Body of pancreas (tissue), 4 donors: ENCODE measurements at regions not wholly inside any gene's neighbourhood (a gene's known extent, or its start where the extent isn't known, plus 50 kb on each side); places are given as distances from the start of the nearest gene placed in this dataset.

Source experiments
- ATAC-seq: fragments of 150-250 bp; one replicate; pipeline ENCODE4 v1.9.1; 2016
- DNase-seq, 4 donors: peaks; one replicate each; pipeline ENCODE4 v3.0.0-alpha.2; 2019
- H3K27ac ChIP-seq, 4 donors: fragments of 200-600 bp; sonication (generic); 1 replicate in 3 of 4; 2 replicates in 1 of 4; pipeline versions ENCODE4 v1.5.1 to v1.6.1; 2016 to 2019; ENCODE audit warnings: mild to moderate bottlenecking in 1 of 4, mixed read lengths in 1 of 4, moderate library complexity in 1 of 4
- H3K27me3 ChIP-seq, 2 donors: fragments of 200-600 bp; sonication (generic); one replicate each; pipeline ENCODE4 v1.6.0; 2016; ENCODE audit warnings: mild to moderate bottlenecking in 1 of 2
- H3K36me3 ChIP-seq, 2 donors: fragments of 200-600 bp; sonication (generic); replicated peaks in 1 of 2; 2 replicates each; pipeline ENCODE4 v1.5.1; 2016; ENCODE audit warnings: low read depth in 2 of 2; ENCODE audit not compliant: insufficient read depth in 1 of 2
- H3K4me1 ChIP-seq: fragments of 200-600 bp; sonication (generic); one replicate; pipeline ENCODE4 v1.6.0; 2016
- H3K4me3 ChIP-seq, 2 donors: fragments of 200-600 bp; sonication (generic); 1 replicate in 1 of 2; 2 replicates in 1 of 2; pipeline ENCODE4 v1.5.1; 2016 to 2019
- H3K9me3 ChIP-seq, 3 donors: fragments of 200-600 bp; sonication (generic); 1 replicate in 2 of 3; 2 replicates in 1 of 3; pipeline ENCODE4 v1.5.1; 2016
- CTCF ChIP-seq, 7 experiments: fragments of 450-650 bp in 4 of 7; fragments of 200-600 bp in 3 of 7; sonication (generic) in 3 of 7; IDR thresholded peaks; one replicate each; pipeline ENCODE4 v1.5.1; 2016 to 2019; ENCODE audit warnings: antibody characterized with exemption in 7 of 7
- POLR2A ChIP-seq, 3 donors: fragments of 450-650 bp; IDR thresholded peaks; one replicate each; pipeline ENCODE4 v1.6.1; 2016; ENCODE audit warnings: antibody characterized with exemption in 3 of 3, mild to moderate bottlenecking in 2 of 3
- WGBS, 2 donors: methylation state at CpG; one replicate each; pipeline ENCODE4 v1.1.5; 2017; 5-methylcytosine and 5-hydroxymethylcytosine counted together
- intact Hi-C: fragments of 100-400 bp; cut with DNase I; formaldehyde crosslinking; loops from one replicate; pipeline ENCODE4 v1.15.1; 2023

DNA sequence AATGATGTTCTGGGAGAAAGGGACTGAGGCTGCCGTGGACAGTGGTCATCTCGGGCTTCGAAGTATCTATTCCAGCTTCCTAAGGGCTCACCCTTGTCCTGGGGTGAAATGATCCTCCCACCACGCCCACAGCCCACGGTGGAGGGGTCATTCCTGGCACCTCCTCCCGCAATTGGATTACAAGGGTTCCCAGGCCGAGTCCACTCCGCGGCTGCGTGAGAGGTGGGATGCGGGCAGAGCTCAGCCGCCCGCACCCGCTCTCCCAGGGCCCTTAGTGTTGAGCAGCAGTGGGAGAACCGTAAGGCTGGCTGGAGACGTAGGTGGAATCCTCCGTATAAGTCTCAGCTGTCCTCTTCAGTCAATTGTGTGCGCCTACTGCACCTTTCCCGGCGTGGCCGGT lies 273.3 kb upstream of the ADAMTS16 start:
- no peak overlapping the region for H3K4me3 ChIP-seq
- TF ChIP-seq CTCF (IDR thresholded peaks at IDR 0.05), result no peak
- TF ChIP-seq POLR2A (IDR thresholded peaks at IDR 0.05), result no peak
- H3K4me1 ChIP-seq, result no peaks in the 10 kb centered on the region
- 81 to 85% methylated on average over 21 of the region's 21 CpGs for WGBS, 2 donors
- H3K27me3 ChIP-seq, result no peaks in the 10 kb centered on the region
- no peak for ATAC-seq
- H3K9me3 ChIP-seq, result no peaks in the 10 kb centered on the region
- no peak overlapping the region for H3K27ac ChIP-seq
- no peaks in the 10 kb centered on the region for H3K36me3 ChIP-seq
- intact Hi-C loops, result no loop called here
- DNase-seq, result no peak

GRCh38 chr5:4868140-4868735 lies 271.9 kb upstream of the ADAMTS16 start:
- Histone ChIP-seq H3K27me3 (no peaks in the 10 kb centered on the region), H3K9me3 (no peaks in the 10 kb centered on the region), H3K36me3 (no peaks in the 10 kb centered on the region), H3K4me1 (no peaks in the 10 kb centered on the region), H3K27ac (no peak overlapping the region), H3K4me3 (no peak overlapping the region)
- DNase-seq (peak; percentile 68 to 79 (median 74)), ATAC-seq (peak; percentile 74)
- no peak for TF ChIP-seq POLR2A (IDR thresholded peaks at IDR 0.05)
- TF ChIP-seq CTCF (IDR thresholded peaks at IDR 0.05), result peak; percentile 65 to 78 (median 72)
- 19 to 27% methylated on average over 9 of the region's 9 CpGs for WGBS, 2 donors
- intact Hi-C loops, result no loop called here

DNA sequence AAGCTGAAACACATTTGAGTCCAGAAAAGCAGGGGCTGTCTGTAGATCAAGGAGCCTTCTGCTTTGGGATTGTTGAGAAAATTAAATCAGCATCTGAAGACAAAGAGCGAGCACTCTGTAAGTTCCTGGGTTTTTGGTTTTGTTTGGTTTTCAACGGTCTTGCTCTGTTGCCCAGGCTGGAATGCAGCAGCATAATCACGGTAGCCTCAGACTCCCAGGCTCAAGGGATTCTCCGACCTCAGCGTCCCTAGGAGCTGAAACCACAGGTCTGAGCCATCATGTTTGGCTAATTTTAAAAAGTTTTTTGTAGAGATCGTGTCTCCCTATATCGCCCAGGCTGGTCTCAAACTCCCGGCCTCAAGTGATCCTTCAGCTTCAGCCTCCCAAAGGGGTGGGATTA lies 266.5 kb upstream of the ADAMTS16 start:
- no peak for TF ChIP-seq POLR2A (IDR thresholded peaks at IDR 0.05)
- TF ChIP-seq CTCF (IDR thresholded peaks at IDR 0.05), result no peak
- H3K36me3 ChIP-seq, result no peaks in the 10 kb centered on the region
- no peak for DNase-seq
- WGBS, 2 donors, result 59 to 64% methylated on average over 8 of the region's 8 CpGs
- H3K4me1 ChIP-seq, result no peaks in the 10 kb centered on the region
- no peaks in the 10 kb centered on the region for H3K9me3 ChIP-seq
- no peaks in the 10 kb centered on the region for H3K27me3 ChIP-seq
- no peak overlapping the region for H3K4me3 ChIP-seq
- ATAC-seq, result no peak
- no peak overlapping the region for H3K27ac ChIP-seq
- intact Hi-C loops, result loop anchor here (10.0 kb wide), 1 partner anchor 541 kb away; no protein-coding TSS in a partner anchor

GRCh38 chr5:4874097-4874496 lies 266.0 kb upstream of the ADAMTS16 start:
- no peaks in the 10 kb centered on the region for H3K36me3 ChIP-seq
- H3K4me3 ChIP-seq, result no peak overlapping the region
- 58 to 61% methylated on average over 10 of the region's 10 CpGs for WGBS, 2 donors
- H3K4me1 ChIP-seq, result no peaks in the 10 kb centered on the region
- TF ChIP-seq CTCF (IDR thresholded peaks at IDR 0.05) (no peak), POLR2A (IDR thresholded peaks at IDR 0.05) (no peak)
- H3K9me3 ChIP-seq, result no peaks in the 10 kb centered on the region
- ATAC-seq (no peak), DNase-seq (no peak)
- H3K27ac ChIP-seq, result no peak overlapping the region
- intact Hi-C loops, result loop anchor here (10.0 kb wide), 1 partner anchor 541 kb away; no protein-coding TSS in a partner anchor
- H3K27me3 ChIP-seq, result no peaks in the 10 kb centered on the region

- intact Hi-C loops, result loop anchor here (10.0 kb wide), 1 partner anchor 539 kb away; no protein-coding TSS in a partner anchor
- 66 to 76% methylated on average over 3 to 4 of the region's 4 CpGs for WGBS, 2 donors
- H3K27ac ChIP-seq, result no peak overlapping the region
- H3K36me3 ChIP-seq, result no peaks in the 10 kb centered on the region
- ATAC-seq (no peak), DNase-seq (no peak)
- H3K27me3 ChIP-seq, result no peaks in the 10 kb centered on the region
- H3K4me1 ChIP-seq, result no peaks in the 10 kb centered on the region
- no peaks in the 10 kb centered on the region for H3K9me3 ChIP-seq
- TF ChIP-seq CTCF (IDR thresholded peaks at IDR 0.05) (no peak), POLR2A (IDR thresholded peaks at IDR 0.05) (no peak)
- H3K4me3 ChIP-seq, result no peak overlapping the region
Observed at GRCh38 chr5:4875942-4876341, 264.2 kb upstream of the ADAMTS16 start.
